GM19328 (cell line): ENCODE measurements at regions not wholly inside any gene's neighbourhood (a gene's known extent, or its start where the extent isn't known, plus 50 kb on each side); places are given as distances from the start of the nearest gene placed in this dataset.
"Not testable (repeated sequence)": the region's sequence is repeated elsewhere in the genome, so short reads cannot be mapped to it uniquely, and the experiment has no call there.

Source experiments
- ATAC-seq: cut with Tn5 transposase; IDR thresholded peaks from one replicate; pipeline ENCODE4 v1.9.1; 2021; ENCODE audit warnings: mild to moderate bottlenecking, moderate library complexity; ENCODE audit not compliant: unreplicated experiment

DNA sequence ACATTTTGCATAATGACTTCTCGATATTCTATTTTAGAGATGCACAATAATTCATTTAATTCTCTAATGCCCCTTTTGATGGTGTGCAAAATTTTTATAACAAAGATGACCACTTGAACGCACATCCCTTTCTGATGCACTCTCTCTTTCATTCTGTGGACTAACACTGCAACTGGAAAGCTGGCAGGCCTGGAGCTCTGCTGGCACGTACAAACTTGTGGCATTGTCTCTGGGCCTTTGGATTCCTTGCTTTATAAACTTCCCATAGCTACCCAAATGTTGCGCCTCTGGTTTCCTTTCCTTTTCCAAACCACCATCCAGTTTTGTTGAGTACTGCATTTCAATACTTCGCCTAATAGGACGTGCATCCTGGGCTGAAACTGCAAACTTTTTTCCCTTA lies 194.5 kb upstream of the CFAP20DC start:
- no peak for ATAC-seq

DNA sequence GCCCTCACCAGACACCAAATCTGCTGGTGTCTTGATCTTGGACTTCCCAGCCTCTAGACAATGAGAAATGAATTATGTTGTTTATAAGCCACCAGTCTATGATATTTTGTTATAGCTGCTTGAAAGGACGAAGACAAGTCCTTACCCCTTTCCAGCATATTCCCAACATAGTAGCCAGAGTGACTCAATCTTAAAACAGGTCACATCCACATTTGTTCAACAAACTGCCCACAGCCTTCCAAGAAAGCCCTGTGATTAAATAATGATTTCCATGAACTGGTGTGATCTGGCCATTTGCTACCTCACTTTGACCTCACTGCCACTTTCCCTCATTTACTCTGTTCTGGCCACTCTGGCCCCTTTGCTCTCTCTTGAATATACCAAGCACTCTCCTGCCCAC lies 193.7 kb upstream of the CFAP20DC start:
- no peak for ATAC-seq

DNA sequence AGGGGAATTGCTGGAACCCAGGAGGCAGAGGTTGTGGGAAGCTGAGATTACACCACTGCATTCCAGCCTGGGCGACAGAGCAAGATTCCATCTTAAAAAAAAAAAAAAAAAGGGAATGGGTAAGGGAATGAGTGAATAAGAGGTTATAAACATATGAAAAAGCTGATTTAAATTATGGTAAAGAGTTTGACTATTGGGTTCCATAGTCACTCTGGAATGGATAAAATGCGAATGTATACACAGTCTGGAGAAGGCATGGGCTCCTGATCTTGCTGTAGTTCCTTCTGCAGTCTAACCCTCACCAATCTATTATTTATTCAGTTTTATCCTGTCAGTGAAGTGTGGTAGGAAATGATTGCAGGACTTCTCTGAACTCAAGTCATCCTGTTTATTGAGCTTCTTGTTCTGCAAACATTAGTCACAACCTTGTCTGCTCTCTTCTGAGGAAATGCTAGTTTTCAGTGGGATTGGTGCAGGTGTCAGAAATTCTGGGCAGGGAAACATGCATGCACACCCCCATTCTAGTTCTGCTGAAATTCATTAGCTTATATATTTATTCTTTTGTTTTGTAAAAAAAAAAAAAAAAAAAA lies 190.9 kb upstream of the CFAP20DC start:
- no peak for ATAC-seq

GRCh38 chr3:59237121-59237520 lies 187.3 kb upstream of the CFAP20DC start:
- ATAC-seq, result no peak

GRCh38 chr3:59235634-59236012 lies 185.8 kb upstream of the CFAP20DC start:
- no peak for ATAC-seq

DNA sequence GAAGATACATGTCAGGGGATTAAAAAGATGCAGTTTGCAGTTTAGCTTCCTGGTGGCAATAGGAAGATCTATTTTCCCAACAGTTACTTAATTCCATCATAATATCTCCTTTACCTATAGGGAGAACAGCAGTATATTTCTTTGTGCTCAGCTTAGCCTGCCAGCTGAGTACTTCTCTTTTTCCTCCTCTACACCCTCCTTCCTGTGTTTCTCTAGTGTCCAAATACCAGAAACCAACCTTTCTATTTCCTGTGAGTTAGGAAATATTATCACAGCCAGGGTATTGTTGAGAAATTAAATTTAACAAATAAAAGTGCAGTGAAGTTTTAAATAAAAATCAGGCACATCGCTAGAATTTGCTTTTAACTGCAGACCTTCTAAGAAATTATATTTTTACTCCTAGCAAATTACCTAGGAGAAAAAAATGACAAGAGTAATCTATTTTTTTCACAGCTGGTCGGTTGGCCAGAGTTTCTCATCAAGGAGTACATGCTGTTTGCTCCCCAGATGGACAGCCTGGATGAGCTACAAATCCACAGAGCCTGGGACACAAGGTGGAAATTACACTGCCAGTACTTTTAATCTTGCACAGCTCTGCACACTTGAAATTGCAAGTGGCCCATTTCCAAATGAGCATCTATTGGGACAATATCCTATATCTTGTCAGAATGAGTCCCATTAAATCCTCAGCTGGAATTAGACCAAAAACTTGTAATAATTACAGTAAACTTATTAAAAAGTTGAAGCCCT lies 185.2 kb upstream of the CFAP20DC start:
- no peak for ATAC-seq

DNA sequence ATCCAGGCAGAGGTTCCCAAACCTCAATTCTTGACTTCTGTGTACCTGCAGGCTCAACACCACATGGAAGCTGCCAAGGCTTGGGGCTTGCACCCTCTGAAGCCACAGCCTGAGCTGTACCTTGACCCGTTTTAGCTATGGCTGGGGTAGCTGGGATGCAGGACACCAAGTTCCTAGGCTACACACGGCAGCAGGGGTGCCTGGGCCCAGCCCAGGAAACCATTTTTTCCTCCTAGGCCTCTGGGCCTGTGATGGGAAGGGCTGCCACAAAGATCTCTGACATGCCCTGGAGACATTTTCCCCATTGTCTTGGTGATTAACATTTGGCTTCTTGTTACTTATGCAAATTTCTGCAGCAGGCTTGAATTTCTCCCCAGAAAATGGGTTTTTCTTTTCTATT lies 180.6 kb upstream of the CFAP20DC start:
- not testable (repeated sequence) for ATAC-seq

GRCh38 chr3:59213860-59214259 lies 164.0 kb upstream of the CFAP20DC start:
- no peak for ATAC-seq

GRCh38 chr3:59212128-59212779 lies 162.4 kb upstream of the CFAP20DC start:
- peak; percentile 64 for ATAC-seq

DNA sequence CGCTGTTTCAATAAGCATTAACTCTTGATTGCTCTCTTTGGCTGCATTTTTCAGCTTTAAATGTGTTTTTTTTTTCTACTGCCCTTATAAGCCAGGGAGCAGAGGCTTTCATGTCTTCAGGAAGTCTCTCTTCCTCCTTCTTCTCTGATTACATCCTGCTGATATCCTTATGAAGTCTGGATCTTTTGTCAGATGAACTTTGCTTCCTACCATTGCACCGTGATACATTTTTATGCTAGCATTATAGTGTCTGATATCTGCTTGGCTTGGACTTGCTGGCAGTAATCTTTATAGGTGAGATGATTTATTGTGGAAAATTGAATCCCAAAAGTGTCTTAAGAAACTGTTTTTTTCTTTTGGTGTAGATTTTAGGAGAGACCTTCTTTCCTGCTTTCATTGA lies 160.4 kb upstream of the CFAP20DC start:
- no peak for ATAC-seq

DNA sequence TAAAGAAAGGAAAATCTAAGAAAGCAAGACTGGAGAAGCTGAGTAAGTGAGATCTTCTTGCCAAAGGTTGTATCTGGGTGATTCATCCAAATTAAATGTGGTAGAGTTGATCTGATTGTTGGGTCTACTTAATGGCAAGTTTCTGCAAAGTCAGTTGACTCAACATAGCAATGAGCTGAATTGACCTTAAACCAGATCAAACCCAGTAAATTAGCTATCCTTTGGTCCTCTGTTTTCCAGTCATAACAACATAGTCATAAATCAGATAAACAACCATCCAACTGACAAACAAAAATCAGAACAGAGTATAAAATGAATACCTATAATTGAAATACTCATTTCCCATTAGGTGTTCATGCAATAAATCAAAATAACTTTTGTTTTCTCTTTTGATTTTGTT lies 142.6 kb upstream of the CFAP20DC start:
- ATAC-seq, result no peak

- no peak for ATAC-seq
These were observed 141.8 kb upstream of the CFAP20DC start for GRCh38 chr3:59191651-59192050.

DNA sequence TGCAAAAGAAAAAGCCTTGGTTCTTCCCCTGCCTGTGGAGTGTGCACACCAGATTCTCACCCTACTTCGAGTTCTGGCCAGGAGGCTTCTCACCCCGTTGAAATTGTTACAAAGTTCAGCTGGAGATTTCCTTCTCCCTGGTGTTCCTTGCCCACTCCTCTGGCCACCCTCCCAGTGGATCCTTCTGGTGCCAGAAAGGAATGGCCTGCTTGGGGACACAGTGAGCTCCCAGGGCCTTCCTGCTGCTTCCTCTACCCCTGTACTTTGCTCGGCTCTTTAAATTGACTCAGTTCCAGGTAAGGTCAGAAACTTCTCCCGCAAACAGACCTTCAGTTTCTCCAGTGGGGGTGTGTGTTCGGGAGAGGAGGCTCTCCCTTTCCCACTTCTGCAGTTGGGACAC lies 140.1 kb upstream of the CFAP20DC start:
- no peak for ATAC-seq

- ATAC-seq, result no peak
These were observed 139.7 kb upstream of the CFAP20DC start for GRCh38 chr3:59189526-59189925.

DNA sequence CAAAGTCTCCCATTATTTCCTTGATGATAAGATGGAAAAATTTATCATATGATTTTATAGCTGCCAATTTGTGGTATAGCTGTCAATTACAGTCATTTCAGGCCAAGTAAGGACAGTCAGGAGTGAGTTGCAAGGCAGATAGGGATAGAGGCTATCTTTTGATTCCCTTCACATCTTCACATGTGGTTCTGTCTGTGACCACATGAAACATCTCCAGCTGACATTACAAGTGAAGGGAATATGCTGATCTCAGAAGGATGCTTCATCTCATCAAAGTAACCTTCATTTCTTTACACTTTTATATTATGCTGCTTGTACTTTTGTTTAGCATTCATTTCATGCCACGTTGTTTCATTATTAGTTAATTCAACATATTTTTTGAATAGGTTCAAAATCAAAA lies 136.9 kb upstream of the CFAP20DC start:
- no peak for ATAC-seq

DNA sequence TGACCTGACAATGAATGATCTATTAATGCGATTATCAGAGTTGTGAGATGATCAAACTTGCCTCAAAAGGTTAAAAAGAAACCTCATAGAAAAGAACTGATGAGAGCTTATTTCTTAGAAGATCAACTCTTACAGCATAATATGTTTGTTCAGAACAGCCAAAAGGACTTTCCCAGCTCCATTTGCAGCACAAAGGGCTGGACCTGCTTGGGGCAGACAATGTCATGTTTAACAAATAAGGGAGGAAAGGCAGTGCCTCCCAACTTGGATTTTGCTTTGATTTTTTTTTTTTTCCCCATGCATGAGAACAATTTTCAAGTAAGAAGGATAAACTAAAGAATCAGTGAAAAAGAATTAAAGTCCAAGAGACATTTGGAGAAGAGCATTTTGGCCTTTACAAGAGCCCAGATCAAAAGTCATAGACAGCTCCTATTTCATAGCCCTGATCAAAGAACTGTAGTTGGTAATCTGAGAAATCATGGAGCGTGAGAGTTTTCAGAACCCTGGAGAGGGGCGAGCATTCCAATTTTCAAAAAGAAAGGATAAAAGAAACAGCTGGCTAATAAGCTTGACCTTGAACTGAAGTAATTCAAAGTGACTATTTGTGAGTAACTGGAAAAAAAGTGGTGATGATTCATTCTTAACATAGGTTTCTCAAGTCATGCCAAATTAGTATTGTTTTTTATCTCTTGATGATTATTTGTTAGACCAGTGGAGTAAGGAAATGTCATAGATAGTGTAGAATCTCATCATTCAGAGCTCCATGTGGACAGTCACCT lies 136.0 kb upstream of the CFAP20DC start:
- no peak for ATAC-seq

DNA sequence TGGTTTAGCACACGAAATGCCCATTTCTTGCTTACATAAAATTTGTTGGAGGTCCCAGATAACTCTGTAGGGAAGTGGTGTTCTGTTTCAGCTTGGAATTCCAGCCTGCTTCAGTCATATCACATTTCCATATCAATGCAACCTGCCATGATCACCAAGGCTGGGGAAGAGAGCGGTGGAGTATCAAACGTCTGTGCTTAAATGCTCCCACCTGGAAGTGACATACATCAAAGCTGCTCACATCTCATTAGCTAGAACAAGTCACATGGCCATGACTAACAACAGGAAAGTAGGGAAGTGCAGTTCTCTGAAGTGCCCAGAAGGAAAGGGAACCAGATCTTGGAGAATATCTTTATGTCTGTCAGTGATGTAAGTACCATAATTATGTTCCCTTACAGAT lies 130.2 kb upstream of the CFAP20DC start:
- no peak for ATAC-seq

DNA sequence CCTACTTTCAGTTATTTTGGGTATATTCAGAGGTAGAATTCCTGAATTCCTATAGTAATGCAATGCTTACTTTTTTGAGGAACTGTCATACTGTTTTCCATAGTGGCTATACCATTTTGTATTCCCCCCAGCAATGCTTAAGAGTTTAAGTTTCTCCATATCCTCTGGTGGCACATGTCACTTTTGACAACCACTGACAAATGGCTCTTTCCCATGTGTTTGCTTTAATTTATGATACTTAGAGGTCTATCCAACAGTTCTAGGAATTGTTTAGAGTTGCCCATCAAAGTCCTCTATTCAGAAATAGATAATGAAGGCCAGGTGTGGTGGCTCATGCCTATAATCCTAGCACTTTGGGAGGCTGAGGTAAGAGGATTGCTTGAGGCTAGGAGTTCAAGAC lies 128.9 kb upstream of the CFAP20DC start:
- no peak for ATAC-seq

DNA sequence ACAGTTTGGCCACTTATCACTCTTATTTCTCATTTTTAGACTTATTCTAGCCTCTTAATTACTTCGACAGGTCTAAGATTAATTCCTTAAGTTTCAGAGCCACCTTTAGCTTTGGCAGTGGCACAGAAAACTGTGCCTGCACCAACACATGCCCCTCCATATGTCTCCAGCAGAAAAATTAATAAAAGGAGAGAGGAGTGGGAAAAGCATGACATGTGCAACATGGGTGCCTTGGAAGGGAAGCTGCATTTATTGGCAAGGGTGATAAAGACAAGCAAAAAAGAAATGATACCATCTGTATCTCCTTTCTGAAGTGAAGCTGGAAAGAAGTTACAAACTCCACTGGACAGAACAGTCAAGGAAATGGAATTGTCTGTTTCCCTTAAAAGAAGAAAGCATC lies 121.7 kb upstream of the CFAP20DC start:
- no peak for ATAC-seq

DNA sequence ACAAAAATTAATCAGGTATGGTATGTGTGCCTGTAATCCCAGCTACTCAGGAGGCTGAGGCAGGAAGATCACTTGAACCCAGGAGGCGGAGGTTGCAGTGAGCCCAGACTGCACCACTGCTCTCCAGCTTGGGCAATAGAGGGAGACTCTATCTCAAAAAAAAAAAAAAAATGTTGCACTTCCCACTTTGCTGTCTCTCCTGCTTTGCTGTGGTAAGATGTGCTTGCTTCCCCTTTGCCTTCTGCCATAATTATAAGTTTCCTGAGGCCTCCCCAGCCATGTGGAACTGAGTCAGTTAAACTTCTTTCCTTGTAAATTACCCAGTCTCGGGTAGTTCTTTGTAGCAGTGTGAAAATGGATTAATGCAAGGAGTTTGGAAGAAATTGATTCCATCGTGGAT lies 120.3 kb upstream of the CFAP20DC start:
- ATAC-seq, result not testable (repeated sequence)

DNA sequence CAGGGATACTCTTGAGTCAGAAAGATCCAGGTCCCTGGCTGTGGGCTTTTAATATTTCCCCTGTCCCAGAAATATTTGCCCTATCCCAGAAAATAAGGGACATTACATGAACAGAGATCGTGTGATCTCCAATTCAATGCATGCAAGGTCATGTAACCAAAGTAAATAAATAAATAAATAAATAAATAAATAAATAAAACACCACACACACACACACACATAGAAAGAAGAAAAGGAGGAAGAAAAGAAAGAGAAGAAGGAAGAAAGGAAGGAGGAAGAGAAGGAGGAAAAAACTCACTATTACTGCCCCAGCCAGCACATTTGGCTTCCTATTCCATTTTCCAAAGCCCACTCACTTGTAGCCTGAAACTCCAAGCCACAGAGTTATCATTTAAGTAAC lies 117.9 kb upstream of the CFAP20DC start:
- ATAC-seq, result no peak

DNA sequence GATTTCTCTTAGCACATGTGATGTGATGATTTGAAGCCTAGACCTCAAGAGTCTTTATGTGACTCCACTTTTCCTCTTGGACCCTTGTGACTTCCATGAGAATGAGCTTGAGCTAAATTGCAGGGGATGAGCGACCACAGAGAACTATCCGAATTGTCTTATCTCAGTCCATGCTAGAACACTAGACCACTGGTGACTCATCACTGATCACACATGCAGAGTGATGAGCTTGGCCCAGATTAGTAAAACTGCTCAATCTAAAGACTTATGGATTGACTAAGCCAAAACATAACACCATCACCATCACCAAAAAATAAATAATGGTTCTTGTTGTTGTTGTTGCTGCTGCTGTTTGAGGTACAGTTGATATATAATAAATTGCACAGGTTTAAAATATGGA lies 114.1 kb upstream of the CFAP20DC start:
- no peak for ATAC-seq
